Neural progenitor cell (in vitro differentiated cells): ENCODE measurements at regions not wholly inside any gene's neighbourhood (a gene's known extent, or its start where the extent isn't known, plus 50 kb on each side); places are given as distances from the start of the nearest gene placed in this dataset.

Experiments
- DNase-seq: peaks from one replicate; pipeline ENCODE4 v3.0.0-alpha.2; 2016; ENCODE audit warnings: low spot score
- H2AFZ ChIP-seq: fragments of 200-600 bp; sonication (generic); replicated peaks from 2 replicates; pipeline ENCODE4 v1.6.1; 2016; ENCODE audit warnings: antibody characterized with exemption
- H3F3A ChIP-seq: fragments of 200-600 bp; sonication (generic); 2 replicates; pipeline ENCODE4 v1.6.1; 2016; ENCODE audit warnings: antibody characterized with exemption, low read depth
- H3K27ac ChIP-seq: fragments of 200-600 bp; sonication (generic); 2 replicates; pipeline ENCODE4 v1.5.1; 2016; ENCODE audit warnings: mild to moderate bottlenecking
- H3K27me3 ChIP-seq: fragments of 200-600 bp; sonication (generic); 2 replicates; pipeline ENCODE4 v1.6.1; 2016; ENCODE audit warnings: mild to moderate bottlenecking, moderate library complexity
- H3K36me3 ChIP-seq: fragments of 200-600 bp; sonication (generic); 2 replicates; pipeline ENCODE4 v1.5.1; 2016
- H3K4me1 ChIP-seq: fragments of 200-600 bp; sonication (generic); 2 replicates; pipeline ENCODE4 v1.6.1; 2016; ENCODE audit warnings: mixed run types
- H3K4me2 ChIP-seq: fragments of 200-600 bp; sonication (generic); 2 replicates; pipeline ENCODE4 v1.6.1; 2016
- H3K4me3 ChIP-seq: fragments of 200-600 bp; sonication (generic); 2 replicates; pipeline ENCODE4 v1.5.1; 2016
- H3K79me2 ChIP-seq: fragments of 200-600 bp; sonication (generic); 2 replicates; pipeline ENCODE4 v1.6.1; 2016; ENCODE audit warnings: low read depth
- H3K9ac ChIP-seq: fragments of 200-600 bp; sonication (generic); 2 replicates; pipeline ENCODE4 v1.6.1; 2016
- H3K9me3 ChIP-seq: fragments of 200-600 bp; sonication (generic); 2 replicates; pipeline ENCODE4 v1.5.1; 2016; ENCODE audit warnings: low read depth
- H4K20me1 ChIP-seq: fragments of 200-600 bp; sonication (generic); 2 replicates; pipeline ENCODE4 v1.6.1; 2016; ENCODE audit warnings: low read depth
- H3K27ac Mint-ChIP-seq: 3 replicates; pipeline ENCODE4 v1.8.0; 2021; ENCODE audit warnings: mixed read lengths
- H3K27me3 Mint-ChIP-seq: 2 replicates; pipeline ENCODE4 v1.8.0; 2022; ENCODE audit warnings: low read depth, mild to moderate bottlenecking, inconsistent platforms, moderate library complexity, mixed read lengths; ENCODE audit not compliant: insufficient read depth
- H3K36me3 Mint-ChIP-seq: 3 replicates; pipeline ENCODE4 v1.8.0; 2021; ENCODE audit warnings: mixed read lengths
- H3K4me1 Mint-ChIP-seq: 3 replicates; pipeline ENCODE4 v1.8.0; 2021; ENCODE audit warnings: mixed read lengths
- H3K4me3 Mint-ChIP-seq: 3 replicates; pipeline ENCODE4 v1.8.0; 2021; ENCODE audit warnings: mild to moderate bottlenecking, moderate library complexity, mixed read lengths
- H3K9me3 Mint-ChIP-seq: 3 replicates; pipeline ENCODE4 v1.8.0; 2020; ENCODE audit warnings: mixed read lengths
- CTCF ChIP-seq: fragments of 200-600 bp; sonication (generic); IDR thresholded peaks from 2 replicates; pipeline ENCODE4 v1.5.1; 2017; ENCODE audit warnings: antibody characterized with exemption, mild to moderate bottlenecking
- EZH2 ChIP-seq: fragments of 200-600 bp; sonication (generic); IDR thresholded peaks from 2 replicates; pipeline ENCODE4 v1.6.1; 2017; ENCODE audit warnings: antibody characterized with exemption, mild to moderate bottlenecking, moderate library complexity
- EZH2phosphoT487 ChIP-seq: fragments of 200-600 bp; sonication (generic); IDR thresholded peaks from 2 replicates; pipeline ENCODE4 v1.6.1; 2017; ENCODE audit warnings: antibody characterized with exemption

- no peak overlapping the region for H3K9ac ChIP-seq
- TF ChIP-seq CTCF (no peak), EZH2 (no peak), EZH2phosphoT487 (no peak)
- H4K20me1 ChIP-seq: no peaks in the 10 kb centered on the region
- no peak overlapping the region for H3K27ac ChIP-seq
- no peaks in the 10 kb centered on the region for H3K36me3 ChIP-seq
- no peak overlapping the region for H2AFZ ChIP-seq
- H3K4me2 ChIP-seq: no peak overlapping the region
- no peaks in the 10 kb centered on the region for H3K36me3 Mint-ChIP-seq
- no peak for DNase-seq
- no peaks in the 10 kb centered on the region for H3K9me3 Mint-ChIP-seq
- H3K4me1 ChIP-seq: peaks cover 10% of the 10 kb centered on the region
- peaks cover 4% of the 10 kb centered on the region for H3K27me3 Mint-ChIP-seq
- H3K79me2 ChIP-seq: no peaks in the 10 kb centered on the region
- no peaks in the 10 kb centered on the region for H3F3A ChIP-seq
- peaks cover 16% of the 10 kb centered on the region for H3K4me1 Mint-ChIP-seq
- no peak overlapping the region for H3K27ac Mint-ChIP-seq
- H3K27me3 ChIP-seq: no peaks in the 10 kb centered on the region
- H3K9me3 ChIP-seq: no peaks in the 10 kb centered on the region
- H3K4me3 ChIP-seq: no peak overlapping the region
- H3K4me3 Mint-ChIP-seq: no peak overlapping the region
Measured at GRCh38 chr4:120155287-120155686, 88.6 kb upstream of the MAD2L1 start.

GRCh38 chr4:120144634-120145033 is 78.0 kb upstream of the MAD2L1 start:
- Mint-ChIP-seq H3K4me1 (peaks cover 2% of the 10 kb centered on the region), H3K27ac (no peak overlapping the region), H3K27me3 (no peaks in the 10 kb centered on the region), H3K9me3 (no peaks in the 10 kb centered on the region), H3K36me3 (no peaks in the 10 kb centered on the region), H3K4me3 (no peak overlapping the region)
- no peaks in the 10 kb centered on the region for H4K20me1 ChIP-seq
- H3K27ac ChIP-seq: no peak overlapping the region
- H3K4me3 ChIP-seq: no peak overlapping the region
- no peaks in the 10 kb centered on the region for H3K79me2 ChIP-seq
- H3K4me2 ChIP-seq: no peak overlapping the region
- no peak for DNase-seq
- H3F3A ChIP-seq: no peaks in the 10 kb centered on the region
- no peaks in the 10 kb centered on the region for H3K27me3 ChIP-seq
- TF ChIP-seq EZH2phosphoT487: no peak
- no peak for TF ChIP-seq EZH2
- TF ChIP-seq CTCF: no peak
- no peak overlapping the region for H2AFZ ChIP-seq
- H3K36me3 ChIP-seq: no peaks in the 10 kb centered on the region
- no peaks in the 10 kb centered on the region for H3K4me1 ChIP-seq
- H3K9me3 ChIP-seq: no peaks in the 10 kb centered on the region
- H3K9ac ChIP-seq: no peak overlapping the region

- Mint-ChIP-seq H3K27me3 (no peaks in the 10 kb centered on the region), H3K27ac (no peak overlapping the region), H3K4me3 (no peak overlapping the region), H3K36me3 (no peaks in the 10 kb centered on the region), H3K4me1 (peaks cover 2% of the 10 kb centered on the region), H3K9me3 (no peaks in the 10 kb centered on the region)
- H3K27me3 ChIP-seq: no peaks in the 10 kb centered on the region
- no peak overlapping the region for H3K4me3 ChIP-seq
- no peaks in the 10 kb centered on the region for H3K4me1 ChIP-seq
- H3F3A ChIP-seq: no peaks in the 10 kb centered on the region
- H4K20me1 ChIP-seq: no peaks in the 10 kb centered on the region
- no peak overlapping the region for H3K27ac ChIP-seq
- no peak for DNase-seq
- no peaks in the 10 kb centered on the region for H3K9me3 ChIP-seq
- H3K9ac ChIP-seq: no peak overlapping the region
- no peaks in the 10 kb centered on the region for H3K79me2 ChIP-seq
- no peak for TF ChIP-seq CTCF
- TF ChIP-seq EZH2phosphoT487: no peak
- no peak for TF ChIP-seq EZH2
- no peak overlapping the region for H2AFZ ChIP-seq
- no peak overlapping the region for H3K4me2 ChIP-seq
- H3K36me3 ChIP-seq: no peaks in the 10 kb centered on the region
Measured at GRCh38 chr4:120144041-120144440, 77.4 kb upstream of the MAD2L1 start.

- no peaks in the 10 kb centered on the region for H3K27me3 ChIP-seq
- H3K79me2 ChIP-seq: no peaks in the 10 kb centered on the region
- Mint-ChIP-seq H3K27ac (no peak overlapping the region), H3K4me3 (no peak overlapping the region), H3K36me3 (no peaks in the 10 kb centered on the region), H3K9me3 (peaks cover 2% of the 10 kb centered on the region), H3K4me1 (peaks cover 2% of the 10 kb centered on the region), H3K27me3 (no peaks in the 10 kb centered on the region)
- DNase-seq: no peak
- TF ChIP-seq CTCF (no peak), EZH2 (no peak), EZH2phosphoT487 (no peak)
- no peak overlapping the region for H2AFZ ChIP-seq
- H3K4me1 ChIP-seq: no peaks in the 10 kb centered on the region
- H3K4me3 ChIP-seq: no peak overlapping the region
- H3K27ac ChIP-seq: no peak overlapping the region
- H3K36me3 ChIP-seq: no peaks in the 10 kb centered on the region
- H3K9me3 ChIP-seq: no peaks in the 10 kb centered on the region
- no peak overlapping the region for H3K9ac ChIP-seq
- no peaks in the 10 kb centered on the region for H4K20me1 ChIP-seq
- H3F3A ChIP-seq: no peaks in the 10 kb centered on the region
- H3K4me2 ChIP-seq: no peak overlapping the region
Measured at GRCh38 chr4:120139392-120139791, 72.7 kb upstream of the MAD2L1 start.
